Activated naive CD4-positive, alpha-beta T cell treated with anti-CD3 and anti-CD28 coated beads, Interleukin-2, amount 50 U/mL, for 24 hours (primary cell): ENCODE measurements at regions not wholly inside any gene's neighbourhood (a gene's known extent, or its start where the extent isn't known, plus 50 kb on each side); places are given as distances from the start of the nearest gene placed in this dataset.
"Not testable (repeated sequence)": the region's sequence is repeated elsewhere in the genome, so short reads cannot be mapped to it uniquely, and the experiment has no call there.

Experiments used
- H3K27ac Mint-ChIP-seq: one replicate; pipeline ENCODE4 v1.8.0; 2021; ENCODE audit warnings: mild to moderate bottlenecking, mixed read lengths
- H3K27me3 Mint-ChIP-seq: one replicate; pipeline ENCODE4 v1.8.0; 2021; ENCODE audit warnings: mixed read lengths
- H3K36me3 Mint-ChIP-seq: one replicate; pipeline ENCODE4 v1.8.0; 2021; ENCODE audit warnings: mixed read lengths
- H3K4me1 Mint-ChIP-seq: one replicate; pipeline ENCODE4 v1.8.0; 2021; ENCODE audit warnings: mixed read lengths
- H3K4me3 Mint-ChIP-seq: one replicate; pipeline ENCODE4 v1.8.0; 2021; ENCODE audit warnings: mild to moderate bottlenecking, mixed read lengths
- H3K9me3 Mint-ChIP-seq: one replicate; pipeline ENCODE4 v1.8.0; 2021; ENCODE audit warnings: mixed read lengths

- Mint-ChIP-seq H3K27ac (no peak overlapping the region), H3K9me3 (peaks cover 6% of the 10 kb centered on the region), H3K36me3 (no peaks in the 10 kb centered on the region), H3K4me1 (no peaks in the 10 kb centered on the region), H3K27me3 (no peaks in the 10 kb centered on the region), H3K4me3 (no peak overlapping the region)
These were observed 756.7 kb upstream of the FAM241A start for GRCh38 chr4:111388561-111388960.

GRCh38 chr4:111391829-111392228, 753.4 kb upstream of the FAM241A start:
- Mint-ChIP-seq H3K27ac (no peak overlapping the region), H3K9me3 (no peaks in the 10 kb centered on the region), H3K27me3 (no peaks in the 10 kb centered on the region), H3K36me3 (no peaks in the 10 kb centered on the region), H3K4me3 (no peak overlapping the region), H3K4me1 (no peaks in the 10 kb centered on the region)

GRCh38 chr4:111393781-111394180, 751.5 kb upstream of the FAM241A start:
- Mint-ChIP-seq H3K4me1 (no peaks in the 10 kb centered on the region), H3K36me3 (no peaks in the 10 kb centered on the region), H3K27ac (no peak overlapping the region), H3K27me3 (no peaks in the 10 kb centered on the region), H3K9me3 (peaks cover 8% of the 10 kb centered on the region), H3K4me3 (no peak overlapping the region)

GRCh38 chr4:111398906-111399330, 746.3 kb upstream of the FAM241A start:
- Mint-ChIP-seq H3K36me3 (no peaks in the 10 kb centered on the region), H3K4me1 (no peaks in the 10 kb centered on the region), H3K27ac (no peak overlapping the region)

GRCh38 chr4:111399623-111400022, 745.6 kb upstream of the FAM241A start:
- Mint-ChIP-seq H3K36me3 (no peaks in the 10 kb centered on the region), H3K4me3 (no peak overlapping the region), H3K27me3 (no peaks in the 10 kb centered on the region), H3K9me3 (peaks cover 8% of the 10 kb centered on the region), H3K4me1 (no peaks in the 10 kb centered on the region), H3K27ac (no peak overlapping the region)

More at GRCh38 chr4:111398906-111399330, 746.3 kb upstream of the FAM241A start:
- no peaks in the 10 kb centered on the region for H3K27me3 Mint-ChIP-seq
- peaks cover 8% of the 10 kb centered on the region for H3K9me3 Mint-ChIP-seq
- H3K4me3 Mint-ChIP-seq = no peak overlapping the region

GRCh38 chr4:111400741-111401140, 744.5 kb upstream of the FAM241A start:
- Mint-ChIP-seq H3K27ac (no peak overlapping the region), H3K4me3 (no peak overlapping the region), H3K9me3 (peaks cover 8% of the 10 kb centered on the region), H3K27me3 (no peaks in the 10 kb centered on the region), H3K36me3 (no peaks in the 10 kb centered on the region), H3K4me1 (no peaks in the 10 kb centered on the region)

GRCh38 chr4:111404673-111405072, 740.6 kb upstream of the FAM241A start:
- H3K4me1 Mint-ChIP-seq = no peaks in the 10 kb centered on the region
- H3K4me3 Mint-ChIP-seq = no peak overlapping the region
- H3K9me3 Mint-ChIP-seq = no peaks in the 10 kb centered on the region
- no peak overlapping the region for H3K27ac Mint-ChIP-seq
- H3K36me3 Mint-ChIP-seq = no peaks in the 10 kb centered on the region
- H3K27me3 Mint-ChIP-seq = no peaks in the 10 kb centered on the region

GRCh38 chr4:111405989-111406388, 739.3 kb upstream of the FAM241A start:
- no peaks in the 10 kb centered on the region for H3K9me3 Mint-ChIP-seq
- no peaks in the 10 kb centered on the region for H3K4me1 Mint-ChIP-seq
- no peaks in the 10 kb centered on the region for H3K27me3 Mint-ChIP-seq
- H3K4me3 Mint-ChIP-seq = no peak overlapping the region
- no peaks in the 10 kb centered on the region for H3K36me3 Mint-ChIP-seq
- no peak overlapping the region for H3K27ac Mint-ChIP-seq

GRCh38 chr4:111410571-111410970, 734.7 kb upstream of the FAM241A start:
- Mint-ChIP-seq H3K36me3 (no peaks in the 10 kb centered on the region), H3K4me1 (no peaks in the 10 kb centered on the region), H3K27ac (no peak overlapping the region), H3K4me3 (no peak overlapping the region), H3K9me3 (peaks cover 4% of the 10 kb centered on the region), H3K27me3 (no peaks in the 10 kb centered on the region)

- Mint-ChIP-seq H3K4me3 (no peak overlapping the region), H3K36me3 (no peaks in the 10 kb centered on the region), H3K27ac (no peak overlapping the region), H3K9me3 (peaks cover 4% of the 10 kb centered on the region), H3K27me3 (no peaks in the 10 kb centered on the region), H3K4me1 (no peaks in the 10 kb centered on the region)
These were observed 727.7 kb upstream of the FAM241A start for GRCh38 chr4:111417521-111417920.

GRCh38 chr4:111433441-111433840, 711.8 kb upstream of the FAM241A start:
- H3K27ac Mint-ChIP-seq = no peak overlapping the region
- no peaks in the 10 kb centered on the region for H3K36me3 Mint-ChIP-seq
- no peak overlapping the region for H3K4me3 Mint-ChIP-seq
- no peaks in the 10 kb centered on the region for H3K27me3 Mint-ChIP-seq
- H3K4me1 Mint-ChIP-seq = no peaks in the 10 kb centered on the region
- peaks cover 5% of the 10 kb centered on the region for H3K9me3 Mint-ChIP-seq

GRCh38 chr4:111434586-111434985, 710.7 kb upstream of the FAM241A start:
- Mint-ChIP-seq H3K27me3 (no peaks in the 10 kb centered on the region), H3K27ac (no peak overlapping the region), H3K4me1 (no peaks in the 10 kb centered on the region), H3K9me3 (peaks cover 5% of the 10 kb centered on the region), H3K36me3 (no peaks in the 10 kb centered on the region), H3K4me3 (no peak overlapping the region)

GRCh38 chr4:111435986-111436744, 709.1 kb upstream of the FAM241A start:
- H3K9me3 Mint-ChIP-seq = peaks cover 8% of the 10 kb centered on the region

GRCh38 chr4:111441687-111442086, 703.6 kb upstream of the FAM241A start:
- H3K27me3 Mint-ChIP-seq = peaks cover 2% of the 10 kb centered on the region
- H3K27ac Mint-ChIP-seq = no peak overlapping the region
- H3K36me3 Mint-ChIP-seq = no peaks in the 10 kb centered on the region
- H3K9me3 Mint-ChIP-seq = peaks cover 8% of the 10 kb centered on the region
- H3K4me1 Mint-ChIP-seq = no peaks in the 10 kb centered on the region
- no peak overlapping the region for H3K4me3 Mint-ChIP-seq

More at GRCh38 chr4:111435986-111436744, 709.1 kb upstream of the FAM241A start:
- no peaks in the 10 kb centered on the region for H3K36me3 Mint-ChIP-seq
- H3K4me1 Mint-ChIP-seq = no peaks in the 10 kb centered on the region
- no peaks in the 10 kb centered on the region for H3K27me3 Mint-ChIP-seq
- no peak overlapping the region for H3K27ac Mint-ChIP-seq
- H3K4me3 Mint-ChIP-seq = no peak overlapping the region

GRCh38 chr4:111444836-111445235, 700.4 kb upstream of the FAM241A start:
- not testable (repeated sequence) for H3K4me3 Mint-ChIP-seq, H3K27ac Mint-ChIP-seq, H3K9me3 Mint-ChIP-seq, H3K4me1 Mint-ChIP-seq, H3K27me3 Mint-ChIP-seq, H3K36me3 Mint-ChIP-seq

GRCh38 chr4:111449657-111450056, 695.6 kb upstream of the FAM241A start:
- Mint-ChIP-seq H3K27ac (no peak overlapping the region), H3K4me3 (no peak overlapping the region), H3K36me3 (no peaks in the 10 kb centered on the region), H3K4me1 (no peaks in the 10 kb centered on the region), H3K27me3 (no peaks in the 10 kb centered on the region), H3K9me3 (no peaks in the 10 kb centered on the region)

- H3K36me3 Mint-ChIP-seq = no peaks in the 10 kb centered on the region
- H3K27ac Mint-ChIP-seq = no peak overlapping the region
- no peak overlapping the region for H3K4me3 Mint-ChIP-seq
- no peaks in the 10 kb centered on the region for H3K4me1 Mint-ChIP-seq
- H3K9me3 Mint-ChIP-seq = no peaks in the 10 kb centered on the region
- no peaks in the 10 kb centered on the region for H3K27me3 Mint-ChIP-seq
These were observed 694.4 kb upstream of the FAM241A start for GRCh38 chr4:111450867-111451266.
